GM18511 (cell line): ENCODE measurements at regions not wholly inside any gene's neighbourhood (a gene's known extent, or its start where the extent isn't known, plus 50 kb on each side); places are given as distances from the start of the nearest gene placed in this dataset.

Experiments
- ATAC-seq: cut with Tn5 transposase; IDR thresholded peaks from one replicate; pipeline ENCODE4 v1.9.1; 2021; ENCODE audit warnings: mild to moderate bottlenecking, moderate library complexity; ENCODE audit not compliant: unreplicated experiment

DNA sequence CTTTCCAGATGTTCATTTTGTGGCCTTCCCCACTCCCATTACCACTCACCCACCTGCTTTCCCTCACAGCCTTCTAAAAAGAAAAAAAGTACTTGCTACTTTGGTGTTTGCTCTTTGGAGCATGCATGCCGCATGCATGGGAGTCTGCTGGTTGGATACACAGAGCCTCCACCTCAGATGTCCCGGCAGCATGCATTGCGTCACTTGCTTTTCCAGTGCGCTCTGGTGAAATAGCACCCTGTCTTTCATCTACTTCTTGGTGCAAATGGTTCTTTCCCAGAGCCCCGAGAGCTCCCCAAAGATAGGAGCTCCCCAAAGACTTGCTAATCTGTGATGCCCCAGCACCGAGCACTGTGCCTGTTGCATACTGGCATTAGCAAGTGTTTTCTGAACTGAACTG lies 333.2 kb upstream of the ZNF507 start:
- no peak for ATAC-seq

DNA sequence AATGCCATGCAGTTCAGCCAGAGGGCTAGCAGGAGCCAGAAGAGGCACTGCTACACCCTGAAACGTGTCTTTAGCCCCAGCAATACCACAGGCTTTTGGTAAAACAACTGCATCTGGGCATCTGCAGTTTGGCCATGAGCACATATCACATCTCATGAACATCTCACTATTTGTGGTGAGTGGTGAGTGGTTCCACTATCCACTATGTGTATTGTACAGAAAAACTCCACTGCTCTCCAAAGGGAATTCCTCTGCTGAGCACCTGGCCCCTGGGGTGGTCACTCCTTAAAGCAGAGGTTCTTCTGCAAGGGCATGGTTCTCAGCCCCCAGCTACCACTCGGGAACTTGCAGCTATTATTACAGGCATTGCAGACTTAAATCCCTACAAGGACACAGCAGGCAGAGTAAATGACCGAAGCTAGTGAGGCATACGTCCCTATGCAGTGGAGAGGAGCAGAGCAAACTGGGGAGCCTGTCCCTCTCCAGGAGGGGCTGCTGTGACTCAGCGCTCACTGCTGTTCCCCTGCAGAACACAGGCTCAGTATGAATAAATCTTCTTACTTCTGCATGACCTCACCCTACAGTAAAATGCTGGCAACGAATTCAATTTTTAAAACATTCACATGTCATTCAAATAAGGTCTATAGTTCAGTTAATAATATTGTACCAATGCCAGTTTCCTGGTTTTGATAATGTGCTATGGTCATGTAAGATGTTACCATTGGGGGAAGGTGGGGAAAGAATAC lies 332.4 kb upstream of the ZNF507 start:
- no peak for ATAC-seq

DNA sequence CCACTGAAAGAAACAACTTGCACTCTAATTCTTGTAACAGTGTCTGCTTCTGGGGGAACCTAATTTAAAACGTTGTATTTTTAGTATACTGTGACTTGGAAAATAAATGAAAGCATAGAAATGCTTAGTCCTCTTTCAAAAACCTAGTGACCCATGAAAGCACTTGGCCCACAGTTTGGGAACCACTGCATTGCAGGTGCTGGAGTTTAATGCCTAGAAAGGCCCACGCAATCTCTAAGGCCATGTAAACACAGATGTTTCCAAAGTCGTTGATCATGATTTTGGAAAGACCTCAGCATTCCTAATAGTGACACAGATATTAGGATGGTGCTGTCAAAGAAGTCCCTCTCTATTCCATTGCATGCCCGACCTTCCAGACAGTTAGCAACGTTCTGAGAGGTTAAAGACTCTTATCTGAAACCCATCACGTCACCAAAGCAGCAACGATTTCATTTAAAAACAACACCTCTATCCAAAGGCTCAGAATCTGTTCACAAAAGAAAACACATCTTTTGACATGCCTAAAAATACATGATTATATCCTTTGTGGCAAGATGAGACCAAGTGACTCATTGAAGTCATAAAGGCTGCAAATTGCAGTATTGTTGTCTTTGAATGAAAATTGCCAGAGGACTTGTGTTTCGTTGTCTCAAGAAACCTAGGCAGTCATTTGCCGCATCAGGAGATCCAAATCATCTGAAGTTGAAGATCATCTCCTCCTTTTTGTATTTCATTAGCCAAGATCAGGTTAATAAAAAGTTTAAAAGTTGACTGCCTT lies 328.0 kb upstream of the ZNF507 start:
- ATAC-seq: no peak

DNA sequence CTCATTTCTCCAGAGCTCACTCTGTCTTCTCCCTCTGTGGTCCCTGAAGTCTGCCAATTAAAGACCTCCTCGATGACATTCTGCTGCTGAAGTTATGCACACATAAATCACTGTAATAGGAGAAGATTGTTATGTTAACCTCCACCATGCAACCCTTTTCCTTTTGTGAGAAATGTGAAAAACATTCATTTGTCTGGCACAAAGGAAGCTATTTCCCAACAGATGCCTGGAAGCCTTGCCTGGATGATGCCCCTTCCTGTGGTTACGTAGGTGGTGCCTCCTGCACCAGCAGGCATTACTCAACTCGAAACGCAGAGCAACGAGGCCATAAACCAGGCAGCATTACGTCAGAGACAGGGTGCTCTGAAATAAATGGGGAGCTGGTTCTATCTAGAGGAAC lies 327.4 kb upstream of the ZNF507 start:
- ATAC-seq: no peak

DNA sequence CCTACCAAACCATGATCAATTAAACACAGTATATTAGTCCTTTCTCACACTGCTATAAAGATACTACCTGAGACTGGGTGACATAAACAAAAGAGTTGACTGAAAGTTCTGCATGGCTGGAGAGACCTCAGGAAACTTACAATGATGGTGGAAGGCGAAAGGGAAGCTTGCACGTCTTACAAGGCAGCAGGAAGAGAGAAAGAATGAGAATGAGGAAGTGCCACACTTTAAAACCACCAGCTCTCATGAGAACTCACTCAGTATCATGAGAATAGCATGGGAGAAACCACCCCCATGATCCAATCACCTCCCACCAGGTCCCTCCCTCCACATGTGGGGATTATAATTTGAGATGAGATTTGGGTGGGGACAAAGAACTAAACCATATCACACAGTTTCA lies 324.9 kb upstream of the ZNF507 start:
- ATAC-seq: no peak

DNA sequence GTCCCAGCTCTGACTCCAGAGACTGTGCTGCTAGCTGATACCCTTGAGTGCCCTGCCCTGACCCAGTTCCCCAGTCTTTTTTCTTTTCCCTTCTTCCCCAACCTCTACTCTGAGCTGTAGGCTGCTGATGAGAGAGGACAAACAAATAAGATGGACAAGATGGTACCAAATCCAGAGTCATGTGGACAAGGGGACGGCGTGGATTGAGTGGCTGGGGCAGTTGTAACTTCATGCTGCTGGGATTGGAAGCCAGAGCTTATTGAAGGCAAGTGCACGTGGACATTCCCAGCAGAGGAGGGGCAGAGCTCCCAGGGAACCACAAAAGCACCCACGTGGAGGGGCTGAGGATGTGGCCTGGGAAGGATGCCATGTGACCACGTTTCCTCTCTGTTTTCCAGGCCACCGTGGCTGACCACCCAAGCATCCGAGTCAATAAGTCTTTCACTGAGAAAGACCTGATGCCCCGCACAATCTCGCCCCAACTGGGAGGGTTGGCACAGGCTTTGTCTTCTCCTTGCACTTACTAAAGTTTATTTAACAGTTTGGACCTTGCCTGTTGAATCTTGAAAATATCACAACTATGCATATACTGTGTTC lies 323.3 kb upstream of the ZNF507 start:
- ATAC-seq: no peak

DNA sequence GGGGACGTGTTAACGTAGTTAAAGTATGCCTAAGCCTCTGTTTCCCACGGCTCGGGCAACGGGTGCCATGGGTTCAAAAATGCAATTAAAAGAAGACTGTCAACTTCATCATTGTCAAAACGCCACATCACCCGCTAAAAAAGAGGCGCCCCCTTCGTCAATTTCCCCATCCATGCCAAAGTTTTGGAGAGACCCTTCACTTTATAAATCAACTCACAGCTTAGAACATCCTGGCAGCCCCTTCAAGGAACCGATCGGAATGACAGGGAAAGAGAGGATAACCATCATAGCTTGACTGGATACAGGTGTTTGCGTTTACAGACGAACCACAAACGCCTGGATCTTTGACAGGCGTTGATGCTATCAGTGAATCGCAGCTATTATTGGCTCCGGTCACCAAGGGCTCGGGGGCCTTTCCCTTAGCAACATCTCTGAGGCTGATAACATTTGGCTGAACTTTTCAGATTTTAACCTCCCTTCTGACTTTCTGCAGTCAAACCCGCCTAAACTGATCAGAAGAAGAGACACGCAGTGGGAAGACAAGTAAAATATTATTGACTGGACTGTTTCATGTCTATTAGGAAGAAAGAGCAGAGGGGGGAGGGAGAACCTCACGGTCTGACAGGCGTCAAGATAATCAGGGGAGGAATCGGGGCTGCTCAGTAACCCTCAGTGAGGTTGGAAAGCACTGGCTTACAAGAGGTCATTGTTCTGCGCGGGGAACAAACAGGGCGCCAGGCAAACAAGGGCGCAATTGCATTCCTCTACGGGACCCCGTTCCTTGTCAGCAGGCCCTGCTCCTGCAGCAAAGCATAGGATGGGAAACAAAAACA lies 322.5 kb upstream of the ZNF507 start:
- no peak for ATAC-seq

DNA sequence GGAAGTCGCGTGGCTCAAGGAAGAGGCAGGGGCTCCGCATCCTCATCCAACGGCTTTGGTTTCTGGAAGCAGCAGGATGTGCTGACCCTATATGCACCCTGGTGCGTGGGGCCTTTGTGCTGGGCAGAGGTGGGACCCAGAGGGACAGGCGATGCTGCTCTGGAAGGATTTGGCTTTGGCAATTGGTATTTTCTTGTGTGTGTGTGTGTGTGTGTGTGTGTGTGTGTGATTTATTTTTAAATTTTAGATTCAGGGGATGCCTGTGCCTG lies 321.9 kb upstream of the ZNF507 start:
- ATAC-seq: no peak

DNA sequence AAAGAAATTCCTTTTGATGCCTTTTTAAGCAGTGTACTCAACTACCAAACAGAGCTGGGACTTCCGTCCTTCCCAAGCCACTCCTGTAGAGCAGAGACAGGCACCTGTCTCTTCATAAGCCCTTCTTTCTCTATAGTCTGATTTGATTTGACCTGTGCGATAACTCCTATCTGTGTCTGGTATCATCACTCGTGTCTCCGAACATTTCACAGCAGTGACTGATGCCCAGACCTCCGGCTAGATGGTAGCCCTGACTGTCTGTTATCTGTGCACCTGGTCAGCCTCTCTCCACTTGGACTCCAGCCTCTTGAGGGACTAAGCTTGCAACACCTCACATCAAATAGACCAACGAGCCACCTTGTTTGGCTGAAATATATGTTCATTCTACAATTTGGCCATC lies 316.2 kb upstream of the ZNF507 start:
- no peak for ATAC-seq

DNA sequence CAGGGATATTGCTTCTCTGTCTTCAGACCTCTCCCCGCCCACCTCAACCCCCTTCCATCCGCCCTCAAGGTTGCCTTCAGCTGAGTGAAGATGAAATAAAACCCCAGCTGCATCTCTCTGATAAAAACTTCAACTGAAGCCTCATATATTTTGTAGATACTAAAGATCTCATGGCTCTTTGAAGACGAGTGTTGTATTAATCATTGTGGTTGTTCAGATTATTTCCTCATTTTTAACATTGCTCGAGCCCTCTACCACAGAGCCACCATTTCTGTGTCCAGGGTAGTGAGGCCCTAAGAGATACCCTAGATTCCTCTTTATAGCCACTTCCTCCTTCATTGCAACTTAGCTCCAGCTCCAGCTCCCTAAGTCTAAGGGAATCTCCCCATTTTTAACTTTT lies 312.8 kb upstream of the ZNF507 start:
- no peak for ATAC-seq

DNA sequence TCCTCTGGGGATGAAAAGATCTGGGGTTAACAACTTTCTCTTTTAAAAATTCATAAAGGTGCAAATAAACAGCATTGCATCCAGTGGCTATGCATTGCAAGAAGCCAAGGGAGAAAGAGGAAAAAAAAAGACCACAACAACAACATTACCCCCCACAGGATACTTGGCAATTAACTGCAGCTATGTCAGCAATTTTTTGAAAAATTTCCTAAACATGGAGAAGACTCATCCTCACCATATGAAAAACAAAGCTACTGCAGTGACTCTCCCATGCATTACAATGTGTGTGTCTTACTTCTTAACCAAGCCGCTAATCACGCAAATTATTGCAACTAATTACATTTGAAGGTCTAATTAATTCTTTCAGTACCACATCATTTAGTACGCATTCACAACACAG lies 309.8 kb upstream of the ZNF507 start:
- ATAC-seq: no peak

DNA sequence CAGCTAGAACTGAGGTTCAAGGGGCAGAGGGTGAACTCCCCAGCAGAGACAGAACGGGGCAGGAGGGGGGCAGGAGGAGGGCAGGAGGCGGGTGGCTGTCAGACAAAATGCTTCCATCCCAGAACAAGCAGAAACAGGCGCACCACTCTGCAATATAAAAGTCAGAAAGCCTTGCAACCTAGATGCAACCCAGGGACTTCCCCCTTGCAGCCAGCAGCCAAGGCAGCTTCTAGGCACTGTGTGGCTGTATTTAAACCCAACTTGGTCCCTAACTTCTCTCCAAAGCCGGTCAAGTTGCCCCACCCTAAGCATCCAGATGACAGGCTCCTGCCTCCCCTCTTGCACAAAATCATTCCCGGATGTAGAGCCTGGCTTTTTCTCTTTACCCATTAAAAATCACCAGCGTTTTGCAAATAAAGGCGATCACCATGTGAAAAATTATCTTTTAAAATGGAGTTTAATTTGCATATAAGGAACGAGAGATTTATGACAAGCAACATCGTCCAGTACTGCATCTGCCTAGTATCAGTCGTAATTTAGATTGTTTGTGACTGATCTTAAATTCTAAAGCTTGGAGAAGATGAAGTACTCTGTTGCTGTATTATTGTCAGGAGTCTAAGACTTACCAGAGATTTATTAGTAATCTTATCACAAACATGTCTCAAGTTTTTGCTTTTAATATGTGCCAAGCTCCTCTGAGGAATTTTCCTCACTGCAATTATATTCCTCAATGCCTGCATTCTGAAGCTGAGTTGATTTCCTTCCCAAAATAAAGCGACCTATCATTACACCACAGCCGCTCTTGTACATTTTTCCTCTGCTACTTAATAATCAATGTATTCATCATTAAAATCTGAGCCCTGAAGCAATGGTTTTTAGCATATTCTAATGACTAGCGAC lies 307.1 kb upstream of the ZNF507 start:
- ATAC-seq: no peak

DNA sequence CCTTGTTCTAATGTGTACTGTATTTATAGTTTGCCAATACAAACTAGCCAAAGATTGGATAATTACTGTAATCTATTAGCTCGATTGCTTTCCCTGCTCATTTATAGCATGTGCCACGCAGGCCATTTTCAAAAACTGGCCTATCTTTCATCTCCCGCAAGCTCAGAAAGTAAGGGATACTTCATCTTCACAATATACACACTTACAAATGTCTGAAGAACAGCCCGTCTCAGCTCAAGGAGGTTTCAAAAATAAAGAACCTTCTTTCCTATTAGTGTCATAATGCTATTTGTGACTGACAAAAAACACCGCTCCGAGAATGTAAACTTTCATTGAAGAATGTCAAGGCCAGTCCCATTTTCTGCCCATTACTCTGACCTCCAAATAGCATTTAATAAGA lies 306.4 kb upstream of the ZNF507 start:
- no peak for ATAC-seq

DNA sequence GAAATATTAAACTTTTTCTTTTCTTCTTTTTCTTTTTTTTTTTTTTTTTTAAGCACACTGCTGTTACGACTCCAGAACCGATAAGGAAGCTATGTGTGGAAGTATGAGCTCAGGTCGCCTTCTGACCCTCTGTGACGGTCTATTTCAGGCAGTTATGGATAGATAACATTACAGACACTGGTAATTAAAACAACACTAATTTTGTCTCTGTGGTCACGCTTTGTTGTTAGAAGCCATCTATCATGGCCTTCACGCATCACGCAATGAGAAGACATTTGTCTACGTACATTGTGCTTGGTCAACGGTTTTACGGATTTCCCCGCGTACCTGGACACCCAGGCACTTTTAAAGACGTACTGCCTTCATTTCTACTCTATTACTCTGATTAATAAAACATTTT lies 306.0 kb upstream of the ZNF507 start:
- no peak for ATAC-seq

DNA sequence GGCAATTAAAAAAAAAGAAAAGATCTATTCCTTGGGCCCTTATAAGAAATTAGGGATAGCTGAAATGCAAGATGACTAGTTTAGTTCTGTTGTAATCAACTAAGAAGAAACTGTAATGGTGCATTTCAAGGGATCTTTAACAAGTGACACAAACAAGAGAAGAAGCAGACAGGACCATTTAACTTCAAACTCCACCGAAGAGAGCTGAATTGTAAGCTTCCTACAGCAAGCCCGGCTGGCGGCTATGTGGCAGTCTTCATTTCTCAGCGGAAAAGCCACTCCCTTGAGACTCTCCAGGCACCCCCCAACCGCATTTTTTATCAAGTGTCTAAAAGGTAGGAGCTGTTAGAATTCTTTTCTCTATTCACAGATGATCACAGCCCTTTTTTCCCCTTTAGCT lies 305.2 kb upstream of the ZNF507 start:
- ATAC-seq: no peak

DNA sequence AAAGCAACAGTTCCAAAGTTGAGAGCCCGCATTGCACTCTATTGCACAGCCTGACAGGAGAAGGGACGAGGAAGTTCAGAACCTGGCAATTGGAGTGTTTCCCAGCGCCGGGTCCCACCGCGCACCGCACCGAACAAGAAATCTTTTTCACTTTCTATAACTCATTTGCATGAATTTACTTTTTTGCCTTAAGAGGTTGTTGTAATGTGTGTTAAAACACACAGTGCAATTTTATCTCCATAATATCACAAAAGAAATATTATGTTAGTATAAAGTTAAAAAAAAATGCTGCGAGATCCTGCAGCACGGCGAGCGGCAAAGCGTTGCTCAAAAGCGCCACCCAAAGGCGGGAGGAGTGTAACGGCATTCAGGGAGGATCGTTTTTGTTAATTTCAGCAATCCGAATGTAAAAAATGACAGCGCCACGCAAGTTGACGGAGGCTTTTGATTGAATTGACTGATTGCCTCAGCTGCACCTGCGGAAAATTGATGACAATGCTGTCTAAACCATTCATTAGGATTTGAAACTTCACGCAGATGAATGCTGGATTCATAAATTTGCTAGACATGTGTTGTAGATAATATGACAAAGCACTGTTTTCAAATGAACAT lies 303.6 kb upstream of the ZNF507 start:
- no peak for ATAC-seq

DNA sequence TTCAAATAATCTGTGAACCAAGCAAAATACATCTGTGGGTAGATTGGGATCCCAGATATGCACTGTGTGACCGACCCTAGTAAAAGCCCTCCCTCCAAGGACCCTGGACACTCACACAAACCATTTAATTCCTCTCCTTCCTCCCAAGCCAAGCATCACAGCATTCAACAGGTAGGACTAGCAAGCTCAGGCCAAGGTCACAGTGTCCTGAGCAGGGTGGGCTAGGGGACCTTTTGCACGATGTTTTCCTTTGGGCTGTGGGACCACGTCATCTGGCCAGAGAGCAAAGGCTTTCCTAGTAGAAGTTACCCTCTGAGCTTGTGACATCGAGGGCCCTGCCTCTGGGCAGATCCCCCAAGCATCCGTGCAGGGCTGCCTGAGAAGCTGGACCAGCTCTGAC lies 297.6 kb upstream of the ZNF507 start:
- no peak for ATAC-seq

DNA sequence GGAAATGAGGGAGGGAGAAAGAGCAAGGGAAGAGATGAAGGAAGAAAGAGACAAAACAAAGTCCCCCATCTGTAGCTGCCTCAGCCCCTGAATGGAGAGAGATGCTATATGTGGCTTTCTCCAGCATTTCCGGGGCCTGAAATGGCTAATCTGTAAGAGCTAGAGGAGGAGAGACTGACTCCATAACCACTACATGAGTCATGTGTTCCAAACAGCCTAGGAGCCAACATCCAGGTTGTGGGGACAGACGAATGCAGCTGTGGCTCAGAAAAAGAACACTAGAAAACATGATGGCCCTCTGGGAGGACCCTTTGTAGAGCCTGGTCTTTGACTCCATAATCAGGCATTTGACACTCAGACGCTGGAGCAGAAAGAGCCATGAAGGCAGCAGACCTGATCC lies 292.0 kb upstream of the ZNF507 start:
- ATAC-seq: no peak

DNA sequence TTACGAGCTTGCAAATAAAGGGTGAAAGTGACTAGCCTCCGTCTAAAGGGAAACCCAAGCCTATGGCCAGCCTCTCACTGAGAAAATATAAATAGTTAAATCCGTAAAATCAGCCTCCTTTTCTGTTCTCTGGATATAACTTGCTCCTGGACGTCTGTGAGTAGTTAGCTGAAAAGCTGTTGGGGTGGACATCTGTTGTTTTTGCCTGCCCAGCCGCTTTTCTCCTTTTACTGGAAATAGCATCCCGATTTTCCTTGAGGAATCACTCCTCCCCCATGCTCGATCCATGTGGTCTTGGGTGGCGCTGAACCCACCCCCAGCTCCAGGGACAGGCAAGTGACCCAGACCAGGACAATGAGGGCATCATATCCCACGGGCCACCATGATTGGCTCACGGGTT lies 291.5 kb upstream of the ZNF507 start:
- no peak for ATAC-seq

DNA sequence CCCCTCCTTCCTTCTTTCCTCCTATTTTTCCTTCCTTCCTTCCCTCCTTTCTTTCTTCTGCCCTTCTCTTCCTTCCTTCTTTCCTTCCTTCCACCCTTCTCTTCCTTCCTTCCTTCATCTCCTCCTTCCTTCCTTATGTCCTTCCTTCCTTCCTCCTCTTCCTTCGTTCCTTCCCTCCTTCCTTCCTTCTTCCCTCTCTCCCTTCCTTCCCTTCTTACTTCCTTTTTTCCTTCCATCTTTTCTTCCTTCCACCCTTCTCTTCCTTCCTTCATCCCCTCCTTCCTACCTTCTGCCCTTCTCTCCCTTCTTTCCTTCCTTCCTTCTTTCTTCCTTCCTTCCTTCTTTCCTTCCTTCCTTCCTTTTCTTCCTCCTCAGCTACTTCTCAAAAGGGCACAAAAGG lies 287.3 kb upstream of the ZNF507 start:
- ATAC-seq: no peak
